HG03460 (cell line): ENCODE measurements at regions not wholly inside any gene's neighbourhood (a gene's known extent, or its start where the extent isn't known, plus 50 kb on each side); places are given as distances from the start of the nearest gene placed in this dataset.

Experiments
- ATAC-seq: cut with Tn5 transposase; IDR thresholded peaks from one replicate; pipeline ENCODE4 v1.9.1; 2021; ENCODE audit not compliant: unreplicated experiment

DNA sequence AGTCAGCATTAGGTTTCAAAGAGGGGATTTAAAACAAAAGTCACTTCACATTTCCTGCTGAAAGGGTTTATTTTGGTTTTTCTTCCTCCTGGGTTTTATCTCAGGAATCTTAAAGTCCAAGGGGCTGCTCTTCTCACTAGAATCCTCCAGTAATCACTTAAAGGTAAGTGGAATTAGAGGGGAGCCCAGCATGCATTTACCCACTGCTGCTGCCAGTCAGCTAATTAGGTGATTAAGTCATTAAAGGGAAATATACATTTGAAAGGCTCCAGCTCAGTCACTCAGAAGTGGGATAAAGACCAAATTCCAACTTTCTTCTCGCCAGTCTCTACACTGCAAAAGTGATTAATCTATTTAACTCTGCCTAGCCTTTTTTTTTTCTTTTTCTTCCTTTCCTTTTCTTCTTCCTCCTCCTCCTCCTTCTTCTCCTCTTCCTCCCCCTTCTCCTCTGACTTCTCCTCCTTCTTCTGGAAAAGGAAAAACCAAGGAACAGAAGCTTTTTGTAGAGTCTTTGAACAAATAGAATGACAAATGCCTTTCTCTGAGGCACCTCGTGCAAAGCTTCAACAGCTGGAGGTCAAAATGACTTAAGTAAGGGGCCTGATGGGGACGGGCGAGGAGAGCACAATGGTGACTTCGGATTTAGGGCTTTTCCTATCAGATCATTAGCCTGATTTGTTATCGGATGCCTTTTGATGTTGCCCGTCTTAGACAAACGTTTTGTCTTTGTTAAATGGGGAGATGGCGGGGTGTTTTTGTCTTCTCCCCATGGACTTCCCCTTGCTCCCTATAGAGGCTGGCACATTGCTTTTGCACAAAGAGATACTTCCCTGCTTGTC, 617.6 kb downstream of the IRX1 start:
- no peak for ATAC-seq

DNA sequence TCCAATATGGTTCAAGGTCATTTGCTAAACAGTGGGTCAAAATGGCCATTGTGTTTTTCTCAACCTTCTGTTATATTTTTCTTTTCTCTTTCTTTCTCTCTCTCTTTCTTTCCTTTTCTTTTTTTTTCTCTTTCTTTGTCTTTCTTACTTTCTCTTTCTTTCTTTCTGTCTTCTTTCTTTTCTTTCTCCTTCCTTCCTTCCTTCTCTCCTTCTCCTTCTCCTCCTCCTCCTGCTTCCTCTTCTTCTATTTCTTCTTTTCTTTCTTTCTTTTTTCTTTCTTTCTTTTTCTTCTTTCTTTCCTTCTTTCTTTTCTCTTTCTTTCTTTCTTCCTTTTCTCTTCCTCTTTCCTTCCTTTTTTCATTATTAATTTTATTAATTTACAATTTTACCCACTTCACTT, 619.5 kb downstream of the IRX1 start:
- ATAC-seq: no peak

GRCh38 chr5:4216142-4216541, 620.5 kb downstream of the IRX1 start:
- ATAC-seq: no peak

DNA sequence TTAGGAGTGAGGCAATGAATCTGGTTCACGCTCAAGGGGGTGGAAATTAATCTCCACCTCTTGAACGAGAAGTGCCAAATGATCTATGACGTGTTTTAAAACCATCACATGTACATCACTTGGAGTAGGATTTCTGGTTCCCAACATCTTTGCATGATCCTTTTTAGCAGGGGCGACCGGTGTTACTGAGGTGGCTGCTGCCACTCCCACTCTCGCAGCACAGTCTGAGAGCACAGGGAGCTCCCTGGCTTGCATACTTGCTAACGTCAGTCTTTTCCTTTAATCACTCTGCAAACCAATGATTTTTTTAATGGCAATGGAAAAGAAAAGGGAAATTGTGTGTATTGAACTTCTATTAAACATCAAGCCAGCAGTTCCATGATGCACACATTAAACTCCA, 624.4 kb downstream of the IRX1 start:
- ATAC-seq: no peak

DNA sequence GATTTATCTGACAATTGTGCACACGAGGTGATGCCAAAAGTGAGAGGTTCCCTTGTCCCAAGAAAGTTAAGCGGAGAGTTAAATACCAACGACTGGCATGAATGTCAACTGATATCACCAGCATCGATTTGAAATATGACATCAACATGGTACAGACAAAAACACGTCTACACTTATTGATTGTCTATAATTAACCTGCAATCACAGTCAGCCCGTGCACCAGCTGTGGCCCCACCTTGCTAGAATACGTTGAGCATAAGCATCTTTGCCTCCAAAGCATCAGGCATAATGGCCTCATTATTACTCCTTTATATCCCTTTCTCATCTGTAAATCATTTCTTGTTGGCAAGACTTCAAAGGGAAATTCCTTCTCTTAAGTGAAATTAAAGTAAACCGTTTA, 625.4 kb downstream of the IRX1 start:
- no peak for ATAC-seq

- ATAC-seq: no peak
These were observed 626.5 kb downstream of the IRX1 start for GRCh38 chr5:4222147-4222546.

DNA sequence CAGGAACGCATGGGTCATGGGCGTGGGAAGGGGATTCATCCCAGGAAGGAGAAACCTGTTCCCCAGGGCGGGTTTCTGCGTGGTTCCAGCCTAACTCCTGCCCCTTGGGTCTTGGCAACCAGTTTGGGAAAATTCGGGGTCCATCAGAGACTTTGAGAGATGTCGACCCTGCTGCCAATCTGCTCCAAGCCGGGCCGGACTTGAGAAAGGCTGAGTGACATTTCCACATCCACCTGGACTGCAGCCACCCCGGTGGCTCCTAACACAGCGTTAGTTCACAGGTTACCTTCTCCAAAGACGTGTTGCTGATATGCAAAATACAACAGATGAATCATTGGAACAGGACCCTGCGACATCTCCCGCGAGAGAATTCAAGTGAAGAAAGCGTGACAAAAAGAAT, 627.2 kb downstream of the IRX1 start:
- no peak for ATAC-seq

GRCh38 chr5:4225741-4226140, 630.1 kb downstream of the IRX1 start:
- no peak for ATAC-seq

- ATAC-seq: no peak
These were observed 630.9 kb downstream of the IRX1 start for GRCh38 chr5:4226565-4226964.

- ATAC-seq: no peak
These were observed 633.1 kb downstream of the IRX1 start for GRCh38 chr5:4228708-4229107.

GRCh38 chr5:4229414-4230292, 634.0 kb downstream of the IRX1 start:
- no peak for ATAC-seq

- no peak for ATAC-seq
These were observed 634.8 kb downstream of the IRX1 start for GRCh38 chr5:4230471-4230785.

GRCh38 chr5:4230786-4231641, 635.4 kb downstream of the IRX1 start:
- no peak for ATAC-seq

GRCh38 chr5:4232084-4232483, 636.5 kb downstream of the IRX1 start:
- no peak for ATAC-seq

DNA sequence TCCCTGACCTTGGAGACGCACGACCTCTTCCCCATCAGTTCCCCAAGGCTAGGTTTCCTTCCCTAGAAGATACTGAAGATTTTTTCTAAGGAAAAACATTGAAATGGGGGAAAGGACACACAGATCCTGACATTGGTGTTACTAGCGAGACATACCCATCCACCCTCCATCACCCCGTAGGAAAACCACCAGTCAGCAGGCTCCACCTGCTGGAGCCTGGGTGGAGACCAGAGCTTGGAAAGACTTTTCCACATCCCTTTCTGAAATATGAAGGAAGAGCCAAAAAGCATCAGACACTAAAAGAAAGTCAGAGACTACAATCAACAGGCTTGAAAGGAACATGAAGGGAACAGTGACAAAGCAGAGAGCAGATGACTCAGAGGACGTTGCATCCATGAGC, 638.0 kb downstream of the IRX1 start:
- no peak for ATAC-seq

GRCh38 chr5:4243479-4244264, 648.0 kb downstream of the IRX1 start:
- ATAC-seq: no peak

GRCh38 chr5:4244306-4244705, 648.7 kb downstream of the IRX1 start:
- no peak for ATAC-seq

DNA sequence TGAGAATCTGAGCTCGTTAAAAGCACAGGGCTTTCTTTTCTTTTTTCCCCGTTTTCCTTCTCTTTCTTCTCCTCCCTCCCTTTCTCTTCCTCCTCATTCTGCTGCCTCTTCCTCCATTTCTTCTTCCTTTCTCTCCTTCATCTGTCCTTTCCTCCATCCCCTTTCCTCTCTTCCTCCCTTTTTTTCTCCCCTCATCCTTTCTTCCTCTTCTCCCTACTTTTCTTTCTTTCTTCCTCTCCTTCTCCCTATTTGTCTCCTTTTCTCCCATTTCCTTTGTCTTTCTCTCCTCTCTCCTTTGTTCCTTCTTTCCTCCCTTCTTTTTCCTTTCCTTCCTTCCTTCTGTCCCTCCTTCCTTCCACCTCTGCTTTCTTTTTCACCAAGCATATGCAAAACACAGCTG, 649.4 kb downstream of the IRX1 start:
- no peak for ATAC-seq

GRCh38 chr5:4245511-4245910, 649.9 kb downstream of the IRX1 start:
- no peak for ATAC-seq

GRCh38 chr5:4246447-4246846, 650.8 kb downstream of the IRX1 start:
- ATAC-seq: no peak

- ATAC-seq: no peak
These were observed 654.6 kb downstream of the IRX1 start for GRCh38 chr5:4250254-4250653.
